ENCODE measurements at regions not wholly inside any gene's neighbourhood (a gene's known extent, or its start where the extent isn't known, plus 50 kb on each side); places are given as distances from the start of the nearest gene placed in this dataset.
A peak's percentile ranks its signal among the peaks of the same experiment; 100 is the strongest.

- DNase-seq, result no peak
Measured at GRCh38 chr9:17018540-17019196, 116.2 kb upstream of the CNTLN start.

GRCh38 chr9:17017931-17018491 is 116.8 kb upstream of the CNTLN start:
- DNase-seq, result peak; percentile 43

- no peak for DNase-seq
Measured at GRCh38 chr9:17013891-17014290, 120.9 kb upstream of the CNTLN start.

GRCh38 chr9:17013010-17013409 is 121.8 kb upstream of the CNTLN start:
- DNase-seq, result no peak

- DNase-seq, result no peak
Measured at GRCh38 chr9:17011880-17012279, 123.0 kb upstream of the CNTLN start.

- no peak for DNase-seq
Measured at GRCh38 chr9:17009071-17009470, 125.8 kb upstream of the CNTLN start.

GRCh38 chr9:17005056-17005823 is 129.6 kb upstream of the CNTLN start:
- no peak for DNase-seq

- DNase-seq, result no peak
Measured at GRCh38 chr9:17004500-17004899, 130.3 kb upstream of the CNTLN start.

GRCh38 chr9:17003576-17004240 is 131.1 kb upstream of the CNTLN start:
- no peak for DNase-seq

GRCh38 chr9:16996901-16997491 is 126.5 kb upstream of the BNC2 start:
- no peak for DNase-seq

GRCh38 chr9:16992138-16992537 is 121.7 kb upstream of the BNC2 start:
- DNase-seq, result no peak

- no peak for DNase-seq
Measured at GRCh38 chr9:16987026-16987425, 116.6 kb upstream of the BNC2 start.

GRCh38 chr9:16986556-16986955 is 116.1 kb upstream of the BNC2 start:
- DNase-seq, result no peak

- no peak for DNase-seq
Measured at GRCh38 chr9:16985559-16986348, 115.3 kb upstream of the BNC2 start.

- no peak for DNase-seq
Measured at GRCh38 chr9:16982780-16983310, 112.4 kb upstream of the BNC2 start.

- no peak for DNase-seq
Measured at GRCh38 chr9:16976427-16976826, 106.0 kb upstream of the BNC2 start.

- no peak for DNase-seq
Measured at GRCh38 chr9:16974436-16974835, 104.0 kb upstream of the BNC2 start.

- DNase-seq, result no peak
Measured at GRCh38 chr9:16970321-16970720, 99.9 kb upstream of the BNC2 start.

- no peak for DNase-seq
Measured at GRCh38 chr9:16964228-16964627, 93.8 kb upstream of the BNC2 start.

- DNase-seq, result no peak
Measured at GRCh38 chr9:16960084-16960483, 89.6 kb upstream of the BNC2 start.

- no peak for DNase-seq
Measured at GRCh38 chr9:16959391-16959790, 88.9 kb upstream of the BNC2 start.

GRCh38 chr9:16954040-16954439 is 83.6 kb upstream of the BNC2 start:
- no peak for DNase-seq
